Stimulated activated CD4-positive, alpha-beta T cell treated with anti-CD3 and anti-CD28 coated beads, Interleukin-2, amount 100 ng/mL, for 4 hours (primary cell): ENCODE measurements at regions not wholly inside any gene's neighbourhood (a gene's known extent, or its start where the extent isn't known, plus 50 kb on each side); places are given as distances from the start of the nearest gene placed in this dataset.

Source experiments
- DNase-seq: peaks from one replicate; pipeline ENCODE4 v3.0.0-alpha.2; 2020; ENCODE audit warnings: low read depth

DNA sequence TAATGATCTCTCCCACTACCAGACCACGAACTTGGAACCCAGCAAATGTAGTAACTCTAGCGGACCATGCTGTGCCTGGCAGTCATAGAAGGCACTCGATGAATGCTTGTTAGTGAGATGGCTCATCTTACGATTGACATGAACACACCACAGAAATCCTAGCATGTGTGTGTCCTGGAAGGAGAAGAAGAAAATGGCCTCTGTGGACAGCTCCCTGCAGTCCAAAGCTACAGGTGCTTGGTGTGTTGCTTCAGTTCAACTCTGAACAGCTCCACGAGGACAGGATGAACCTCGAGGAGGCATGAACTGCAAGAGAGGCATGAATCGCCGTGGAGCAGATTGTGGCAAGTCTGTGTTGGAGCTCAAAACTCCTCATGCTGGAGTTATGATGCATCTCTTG lies 93.5 kb downstream of the KLF6 start:
- DNase-seq, result no peak

GRCh38 chr10:3689871-3690510 lies 95.0 kb downstream of the KLF6 start:
- no peak for DNase-seq

DNA sequence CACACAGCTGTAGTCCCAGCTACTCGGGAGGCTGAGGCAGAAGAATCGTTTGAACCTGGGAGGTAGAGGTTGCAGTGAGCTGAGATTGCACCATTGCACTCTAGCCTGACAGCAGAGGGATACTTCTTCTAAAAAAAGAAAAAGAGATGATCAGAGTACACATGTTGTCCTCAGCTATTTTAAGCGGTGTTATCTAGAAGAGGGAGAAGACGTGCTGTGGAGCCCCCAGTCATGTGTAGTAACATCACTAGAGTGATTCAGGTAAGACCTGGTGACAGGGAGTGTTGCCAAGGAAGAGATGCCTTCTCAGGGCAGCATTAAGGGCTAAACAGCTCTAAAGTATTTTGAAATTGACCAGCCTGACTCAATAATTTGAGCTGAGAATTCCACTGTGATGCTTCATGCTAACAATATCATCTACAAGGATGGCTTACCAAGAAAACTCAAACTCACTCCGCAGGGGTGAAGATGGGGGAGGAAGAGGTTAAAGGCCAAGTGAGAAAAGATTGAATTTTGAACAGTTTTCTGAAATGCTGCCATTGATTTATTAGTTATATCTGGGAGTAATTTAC lies 97.4 kb downstream of the KLF6 start:
- DNase-seq, result no peak

DNA sequence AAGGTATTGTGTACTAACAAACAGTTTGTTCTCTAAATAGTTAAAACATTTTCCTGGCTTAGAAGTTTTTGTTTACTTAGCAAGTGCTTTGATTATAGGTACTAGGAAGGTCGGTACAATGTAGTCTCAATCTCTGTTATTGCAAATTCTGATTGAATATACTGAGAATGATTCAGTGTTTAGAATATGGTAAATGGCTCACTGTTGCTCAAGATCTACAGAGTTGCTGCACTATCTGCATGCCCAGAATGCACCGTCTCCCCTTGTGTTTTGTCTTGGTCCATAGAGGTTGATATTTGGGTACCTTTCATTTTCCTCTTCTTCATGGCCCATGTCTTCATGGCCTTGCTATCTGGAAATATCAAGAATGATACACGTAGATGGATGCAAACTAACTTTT lies 99.6 kb downstream of the KLF6 start:
- DNase-seq, result no peak

- no peak for DNase-seq
Measured at GRCh38 chr10:3684891-3685290, 100.1 kb downstream of the KLF6 start.

DNA sequence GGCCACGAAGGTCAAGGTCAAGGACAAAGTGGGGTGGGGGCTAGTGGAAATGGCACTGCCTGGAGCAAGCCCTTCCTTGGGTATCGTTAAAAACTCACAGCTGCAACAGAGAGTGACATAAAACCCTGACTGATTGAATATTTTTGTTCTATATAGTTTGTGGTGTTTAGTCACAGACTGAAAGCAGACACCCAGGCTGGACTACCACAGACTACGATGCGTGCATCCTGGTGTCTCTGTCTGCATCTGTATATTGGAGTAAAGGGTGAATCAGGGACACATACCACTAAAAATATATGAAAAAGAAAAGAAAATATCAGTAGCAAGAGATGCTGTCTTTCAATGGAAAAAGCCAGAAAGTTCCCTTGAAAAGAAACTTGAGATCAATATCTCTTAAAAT lies 101.4 kb downstream of the KLF6 start:
- no peak for DNase-seq

GRCh38 chr10:3682745-3683144 lies 102.3 kb downstream of the KLF6 start:
- DNase-seq, result no peak

DNA sequence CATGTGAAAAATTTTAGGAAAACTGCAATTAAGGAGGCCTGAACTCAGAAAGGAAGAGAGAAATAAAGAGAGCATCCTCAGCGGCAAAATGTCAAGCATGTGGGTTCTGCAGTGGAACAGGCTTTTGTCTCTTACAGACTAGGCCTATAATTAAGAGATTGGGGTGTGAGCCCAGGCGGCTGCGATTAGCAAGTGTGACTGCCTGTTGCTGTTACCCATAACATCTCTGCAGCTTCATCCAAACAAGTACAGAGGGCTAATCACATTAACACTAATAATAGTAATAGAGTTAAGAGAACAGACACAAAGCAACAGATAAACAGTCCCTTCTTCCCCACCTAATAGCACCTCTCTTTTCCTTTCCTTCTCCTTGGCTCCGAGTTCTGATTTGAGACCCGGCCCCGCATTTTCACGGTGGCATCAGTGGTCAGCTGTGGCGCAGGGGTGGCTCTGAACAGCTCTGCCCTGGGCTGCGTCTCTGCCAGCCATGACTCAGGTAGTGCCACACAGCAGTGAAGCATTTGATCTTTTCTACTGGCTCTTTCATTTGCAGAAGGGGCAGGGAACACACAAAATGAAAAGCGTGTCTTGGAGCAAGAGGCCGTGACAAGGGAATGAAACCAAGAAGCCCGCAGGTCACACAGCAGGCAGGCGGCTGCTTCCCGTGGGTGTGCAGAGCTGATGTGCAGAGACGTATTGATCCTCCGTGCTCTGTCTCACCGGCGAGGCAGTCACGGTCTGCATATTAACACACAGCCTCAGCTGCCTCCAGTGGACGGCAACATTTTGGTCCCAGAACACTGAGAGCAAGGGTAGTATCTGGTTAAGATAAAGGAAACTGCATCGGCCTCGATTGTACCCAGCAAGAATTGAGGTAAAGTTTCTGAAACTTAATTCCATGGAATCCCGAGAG lies 103.1 kb downstream of the KLF6 start:
- DNase-seq, result no peak

- no peak for DNase-seq
Measured at GRCh38 chr10:3679950-3680629, 104.9 kb downstream of the KLF6 start.

DNA sequence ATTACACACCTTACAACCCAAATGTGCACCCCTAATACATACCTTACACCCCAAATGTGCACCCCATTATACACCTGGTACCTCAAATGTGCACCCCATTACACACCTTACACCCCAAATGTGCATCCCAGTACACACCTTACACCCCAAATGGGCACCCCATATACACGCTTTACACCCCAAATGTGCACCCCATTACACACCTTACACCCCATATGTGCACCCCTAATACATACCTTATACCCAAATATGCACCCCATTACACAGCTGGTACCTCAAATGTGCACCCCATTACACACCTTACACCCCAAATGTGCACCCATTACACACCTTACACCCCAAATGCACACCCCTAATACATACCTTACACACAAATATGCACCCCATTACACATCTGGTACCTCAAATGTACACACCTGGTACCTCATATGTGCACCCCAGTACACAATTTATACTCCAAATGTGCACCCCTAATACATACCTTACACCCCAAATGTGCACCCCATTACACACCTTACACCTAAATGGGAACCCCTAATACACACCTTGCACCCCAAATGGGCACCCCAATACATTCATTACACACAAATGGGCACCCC lies 106.3 kb downstream of the KLF6 start:
- no peak for DNase-seq

DNA sequence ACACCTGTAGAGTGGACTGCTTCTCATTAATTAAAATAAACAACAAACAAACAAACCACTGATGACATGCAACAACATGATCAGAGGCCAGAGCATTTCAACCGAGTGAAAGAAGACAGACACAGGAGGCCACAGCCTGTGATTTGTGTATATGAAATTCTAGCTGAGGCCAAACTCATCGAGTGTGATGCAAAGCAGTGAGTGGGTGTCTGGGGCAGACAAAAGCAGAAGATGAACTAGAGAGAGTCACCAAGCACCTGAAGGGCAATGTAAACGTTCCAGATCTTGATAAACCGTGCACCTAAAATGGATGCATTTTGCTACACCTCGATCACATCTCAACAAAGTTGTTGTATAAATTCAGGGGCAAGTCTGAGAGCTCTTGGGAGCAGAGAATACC lies 108.4 kb downstream of the KLF6 start:
- no peak for DNase-seq

DNA sequence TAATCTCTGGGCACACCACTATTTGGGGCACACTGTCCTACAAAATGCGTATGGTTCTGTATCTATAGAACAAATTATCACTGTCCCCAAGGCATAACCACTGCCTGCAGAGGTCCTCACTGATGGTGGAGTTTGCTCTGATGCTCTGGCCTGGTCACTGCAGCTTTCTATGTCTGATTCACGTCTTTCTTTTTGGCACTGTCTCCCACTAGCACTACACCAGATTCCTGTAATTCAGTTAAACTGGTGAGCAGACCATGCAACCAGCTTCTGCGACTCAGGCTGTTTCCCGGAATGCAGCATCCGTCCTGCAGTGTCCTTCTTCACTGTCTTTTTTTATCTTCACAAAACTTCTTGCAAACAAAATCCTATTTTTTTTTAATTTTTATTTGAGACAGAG lies 112.8 kb downstream of the KLF6 start:
- DNase-seq, result no peak

GRCh38 chr10:3671386-3671955 lies 113.5 kb downstream of the KLF6 start:
- no peak for DNase-seq

GRCh38 chr10:3668966-3669330 lies 116.1 kb downstream of the KLF6 start:
- DNase-seq, result no peak

- DNase-seq, result peak; percentile 53
Measured at GRCh38 chr10:3668276-3668965, 116.6 kb downstream of the KLF6 start.

- DNase-seq, result peak; percentile 68
Measured at GRCh38 chr10:3666525-3667302, 118.3 kb downstream of the KLF6 start.

GRCh38 chr10:3665316-3665908 lies 119.6 kb downstream of the KLF6 start:
- DNase-seq, result no peak

GRCh38 chr10:3662775-3663174 lies 122.2 kb downstream of the KLF6 start:
- no peak for DNase-seq

DNA sequence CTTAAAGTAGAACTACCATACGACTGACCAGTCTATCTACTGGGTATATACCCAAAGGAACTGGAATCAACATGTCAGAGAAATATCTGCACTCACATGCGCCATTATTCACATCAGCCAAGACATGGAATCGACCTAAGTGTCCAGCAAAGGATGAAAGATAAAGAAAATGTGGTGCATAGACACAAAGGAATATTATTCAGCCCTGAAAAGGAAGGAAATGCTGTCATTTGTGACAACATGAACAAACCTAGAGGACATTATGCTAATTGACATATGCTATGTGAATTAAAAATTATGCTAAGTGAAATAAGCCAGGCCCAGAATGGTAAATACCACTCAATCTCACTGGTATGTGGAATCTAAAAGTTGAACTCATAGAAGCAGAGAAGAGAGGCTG lies 123.7 kb downstream of the KLF6 start:
- DNase-seq, result no peak

DNA sequence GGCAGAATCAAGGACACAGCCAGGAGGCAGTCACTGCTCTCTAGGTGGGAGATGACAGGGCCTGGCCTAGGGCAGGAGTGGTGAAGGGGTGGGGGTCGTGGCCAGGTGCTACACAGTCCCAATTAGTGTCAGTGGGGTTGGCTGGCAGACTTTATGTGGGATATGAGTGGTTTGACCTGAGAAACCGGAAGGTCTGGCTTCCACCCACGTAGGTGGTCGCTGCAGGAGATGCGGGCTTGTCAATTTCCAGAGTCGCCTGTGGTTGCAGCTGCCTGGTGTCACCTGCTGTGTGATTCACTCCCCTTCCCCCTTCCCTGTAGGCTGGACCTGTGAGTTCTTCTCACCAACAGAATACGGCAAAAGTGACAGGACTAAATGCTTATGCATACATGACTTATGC lies 124.3 kb downstream of the KLF6 start:
- no peak for DNase-seq
